HepG2 (cell line): ENCODE measurements at regions not wholly inside any gene's neighbourhood (a gene's known extent, or its start where the extent isn't known, plus 50 kb on each side); places are given as distances from the start of the nearest gene placed in this dataset.
A peak's percentile ranks its signal among the peaks of the same experiment; 100 is the strongest.

ENCODE experiments used
- ATAC-seq: fragments of 200-7000 bp; cut with Tn5 transposase; 3 replicates; pipeline ENCODE4 v1.9.1; 2020; ENCODE audit warnings: mild to moderate bottlenecking, moderate library complexity
- BruUV-seq: library from RNA; stranded (reverse); fragments of 400-500 nt; replicated peaks from 2 replicates; lab custom pipeline; 2021; lab: Mats Ljungman, UMichigan
- CTCF ChIA-PET: fragments of 300-600 bp; formaldehyde crosslinking; extraction: SDS; loops from one replicate; lab custom pipeline; 2021; ENCODE audit warnings: low total read pairs, inconsistent platforms, low intra/inter-chr PET ratio; lab: Yijun Ruan, JAX
- POLR2A ChIA-PET: fragments of 350-600 bp; sonication (Branson Sonifier 250); formaldehyde crosslinking; loops from one replicate; lab custom pipeline; 2020; ENCODE audit warnings: antibody characterized with exemption, inconsistent platforms; lab: Yijun Ruan, JAX
- DNase-seq: peaks from one replicate; pipeline ENCODE4 v3.0.0-alpha.2; 2015; ENCODE audit warnings: low spot score
- FAIRE-seq: peaks from 3 replicates; lab custom pipeline; 2011; peaks lifted over from hg19 to GRCh38; lab: Jason Lieb, UNC
- H2AFZ ChIP-seq: one replicate; pipeline ENCODE4 v1.6.1; 2011; ENCODE audit warnings: low read length, inconsistent platforms
- H3K27ac ChIP-seq: fragments of 300-600 bp; 3 replicates; pipeline ENCODE4 v1.8.0; 2011; ENCODE audit warnings: mixed run types, mild to moderate bottlenecking, mixed read lengths, low read length, inconsistent platforms; ENCODE audit not compliant: insufficient read depth; ENCODE audit errors: extremely low read length
- H3K27me3 ChIP-seq, 2 experiments: fragments of 200-600 bp in 1 of 2; 2 replicates in 1 of 2; 3 replicates in 1 of 2; pipeline versions ENCODE4 v1.6.0 to v1.8.0; 2011; ENCODE audit warnings: low read length in 2 of 2, mild to moderate bottlenecking in 2 of 2, moderate library complexity in 2 of 2, inconsistent platforms in 1 of 2; ENCODE audit not compliant: insufficient read depth in 2 of 2, control insufficient read depth in 1 of 2
- H3K36me3 ChIP-seq, 2 experiments: fragments of 200-600 bp in 1 of 2; replicated peaks in 1 of 2; 2 replicates in 1 of 2; 3 replicates in 1 of 2; pipeline versions ENCODE4 v1.5.1 to v1.8.0; 2011; ENCODE audit warnings: low read length in 2 of 2, inconsistent platforms in 1 of 2; ENCODE audit not compliant: insufficient read depth in 2 of 2, control insufficient read depth in 1 of 2
- H3K4me1 ChIP-seq: 2 replicates; pipeline ENCODE4 v1.5.1; 2012; ENCODE audit warnings: low read length, inconsistent platforms; ENCODE audit not compliant: insufficient read depth
- H3K4me2 ChIP-seq: 2 replicates; pipeline ENCODE4 v1.6.0; 2011; ENCODE audit warnings: low read depth, low read length, inconsistent platforms
- H3K4me3 ChIP-seq, 3 experiments: fragments of 200-600 bp in 1 of 3; sonication (generic), shearing (Covaris generic) in 1 of 3; replicated peaks in 1 of 3; 2 replicates each; pipeline ENCODE4 v1.5.1; 2011 to 2016; ENCODE audit warnings: low read length in 3 of 3, inconsistent platforms in 2 of 3, low read depth in 2 of 3, mild to moderate bottlenecking in 2 of 3, control low read depth in 1 of 3, mixed read lengths in 1 of 3; ENCODE audit not compliant: insufficient read depth in 1 of 3
- H3K79me2 ChIP-seq: one replicate; pipeline ENCODE4 v1.6.1; 2011; ENCODE audit warnings: low read length, inconsistent platforms; ENCODE audit not compliant: insufficient read depth
- H3K9ac ChIP-seq: 2 replicates; pipeline ENCODE4 v1.6.0; 2011; ENCODE audit warnings: mild to moderate bottlenecking, low read depth, low read length, inconsistent platforms; ENCODE audit not compliant: insufficient read depth
- H3K9me3 ChIP-seq: 2 replicates; pipeline ENCODE4 v1.5.1; 2012; ENCODE audit warnings: mild to moderate bottlenecking, low read length
- H4K20me1 ChIP-seq: 2 replicates; pipeline ENCODE4 v1.6.0; 2011; ENCODE audit warnings: inconsistent platforms, mild to moderate bottlenecking, low read length, moderate library complexity; ENCODE audit not compliant: insufficient read depth
- CSRNP1 ChIP-seq: sonication (generic); formaldehyde crosslinking; IDR thresholded peaks from 2 replicates; pipeline ENCODE4 v1.8.1; 2023; ENCODE audit warnings: mild to moderate bottlenecking, missing genetic modification reagents
- KLF13 ChIP-seq: sonication (generic); formaldehyde crosslinking; IDR thresholded peaks from 2 replicates; pipeline ENCODE4 v1.4.0; 2020; ENCODE audit warnings: mild to moderate bottlenecking, missing genetic modification reagents
- REXO4 ChIP-seq: sonication (generic); formaldehyde crosslinking; IDR thresholded peaks from 2 replicates; pipeline ENCODE4 v1.8.0; 2022; ENCODE audit warnings: missing genetic modification reagents, mild to moderate bottlenecking, borderline replicate concordance
- RXRB ChIP-seq: IDR thresholded peaks from 2 replicates; pipeline ENCODE4 v1.6.1; 2016; ENCODE audit warnings: borderline replicate concordance, missing genetic modification reagents, missing compliant biosample characterization
- SCMH1 ChIP-seq: sonication (generic); formaldehyde crosslinking; IDR thresholded peaks from 2 replicates; pipeline ENCODE4 v1.9.0; 2021; ENCODE audit warnings: missing genetic modification reagents, mild to moderate bottlenecking, borderline replicate concordance
- UBTF ChIP-seq: sonication (generic); formaldehyde crosslinking; IDR thresholded peaks from 2 replicates; pipeline ENCODE4 v1.4.0; 2020; ENCODE audit warnings: mild to moderate bottlenecking, missing genetic modification reagents
- ZNF280D ChIP-seq: sonication (generic); formaldehyde crosslinking; IDR thresholded peaks from 2 replicates; pipeline ENCODE4 v1.5.1; 2020; ENCODE audit warnings: mild to moderate bottlenecking, missing genetic modification reagents
- ZNF501 ChIP-seq: sonication (generic); formaldehyde crosslinking; IDR thresholded peaks from 2 replicates; pipeline ENCODE4 v1.5.1; 2020; ENCODE audit warnings: mild to moderate bottlenecking, moderate library complexity, missing genetic modification reagents
- ZNF547 ChIP-seq: sonication (generic); formaldehyde crosslinking; IDR thresholded peaks from 2 replicates; pipeline ENCODE4 v1.5.1; 2020; ENCODE audit warnings: mild to moderate bottlenecking, missing genetic modification reagents
- WGBS: methylation state at CpG from one replicate; pipeline ENCODE4 v1.1.6; 2017; ENCODE audit warnings: low lambda C conversion rate; 5-methylcytosine and 5-hydroxymethylcytosine counted together
- in situ Hi-C: cut with HindIII; loops from 2 replicates; pipeline ENCODE4 v1.10.0; 2017; ENCODE audit warnings: low pct_unique_long_range_greater_than_20kb; ENCODE audit not compliant: extremely low pct_ligation_motif_present
- intact Hi-C: fragments of 100-400 bp; cut with micrococcal nuclease; formaldehyde crosslinking; loops from one replicate; pipeline ENCODE4 v1.10.0; 2022; ENCODE audit not compliant: unreplicated experiment

GRCh38 chr7:157483515-157483914, 146.7 kb downstream of the DNAJB6 start:
- intact Hi-C loops: no loop called here
- ATAC-seq: peak; percentile 79
- POLR2A ChIA-PET: no interaction called here

GRCh38 chr7:157483971-157484410, 147.2 kb downstream of the DNAJB6 start:
- no peaks in the 10 kb centered on the region for H3K9me3 ChIP-seq
- no peak overlapping the region for H3K4me3 ChIP-seq
- ATAC-seq (no peak; the same call in 2 of the 3 replicates), DNase-seq (no peak), FAIRE-seq (no peak)
- BruUV-seq: no TSS peak
- intact Hi-C loops (no loop called here), in situ Hi-C loops (no loop called here)
- CTCF ChIA-PET: no interaction called here
- H3K4me1 ChIP-seq: no peaks in the 10 kb centered on the region
- H3K36me3 ChIP-seq: no peaks in the 10 kb centered on the region
- H4K20me1 ChIP-seq: no peaks in the 10 kb centered on the region
- WGBS: 0% methylated on average over 2 of the region's 11 CpGs
- H3K27ac ChIP-seq: no peak overlapping the region
- H3K4me2 ChIP-seq: no peak overlapping the region
- H2AFZ ChIP-seq: no peak overlapping the region
- H3K27me3 ChIP-seq: peaks cover 6 to 40% of the 10 kb centered on the region in 2 experiments; a peak in 4 of 5 replicates
- POLR2A ChIA-PET: no interaction called here
- no peak overlapping the region for H3K9ac ChIP-seq
- no peaks in the 10 kb centered on the region for H3K79me2 ChIP-seq
- TF ChIP-seq ZNF501 (CRISPR knock-in tag) (no peak), ZNF280D (CRISPR knock-in tag) (no peak), RXRB (no peak), CSRNP1 (CRISPR knock-in tag) (no peak), KLF13 (CRISPR knock-in tag) (no peak), SCMH1 (CRISPR knock-in tag) (no peak), ZNF547 (CRISPR knock-in tag) (no peak)

More at GRCh38 chr7:157483515-157483914, 146.7 kb downstream of the DNAJB6 start:
- no peak overlapping the region for H3K9ac ChIP-seq
- BruUV-seq: no TSS peak
- no peaks in the 10 kb centered on the region for H3K79me2 ChIP-seq
- DNase-seq: no peak
- H2AFZ ChIP-seq: no peak overlapping the region
- H3K27me3 ChIP-seq: peaks cover 6 to 40% of the 10 kb centered on the region in 2 experiments; a peak in 4 of 5 replicates
- H3K36me3 ChIP-seq: no peaks in the 10 kb centered on the region
- H3K9me3 ChIP-seq: no peaks in the 10 kb centered on the region
- H3K27ac ChIP-seq: no peak overlapping the region
- H3K4me3 ChIP-seq: no peak overlapping the region
- no peak for FAIRE-seq
- in situ Hi-C loops: no loop called here
- H4K20me1 ChIP-seq: no peaks in the 10 kb centered on the region
- 17% methylated on average over 15 of the region's 27 CpGs for WGBS
- TF ChIP-seq UBTF (CRISPR knock-in tag) (peak; percentile 36; the same call in 1 of the 2 replicates), REXO4 (CRISPR knock-in tag) (no peak)
- no peaks in the 10 kb centered on the region for H3K4me1 ChIP-seq
- H3K4me2 ChIP-seq: no peak overlapping the region
- CTCF ChIA-PET: no interaction called here
